Activated CD4-positive, alpha-beta T cell treated with anti-CD3 and anti-CD28 coated beads, Interleukin-2, Interleukin-6, amounts not matched to agents 100 ng/mL and 50 ng/mL, durations not matched to agents 16 hours and 8 hours (primary cell): ENCODE measurements at regions not wholly inside any gene's neighbourhood (a gene's known extent, or its start where the extent isn't known, plus 50 kb on each side); places are given as distances from the start of the nearest gene placed in this dataset.

Experiments used
- DNase-seq: peaks from one replicate; pipeline ENCODE4 v3.0.0-alpha.2; 2020

DNA sequence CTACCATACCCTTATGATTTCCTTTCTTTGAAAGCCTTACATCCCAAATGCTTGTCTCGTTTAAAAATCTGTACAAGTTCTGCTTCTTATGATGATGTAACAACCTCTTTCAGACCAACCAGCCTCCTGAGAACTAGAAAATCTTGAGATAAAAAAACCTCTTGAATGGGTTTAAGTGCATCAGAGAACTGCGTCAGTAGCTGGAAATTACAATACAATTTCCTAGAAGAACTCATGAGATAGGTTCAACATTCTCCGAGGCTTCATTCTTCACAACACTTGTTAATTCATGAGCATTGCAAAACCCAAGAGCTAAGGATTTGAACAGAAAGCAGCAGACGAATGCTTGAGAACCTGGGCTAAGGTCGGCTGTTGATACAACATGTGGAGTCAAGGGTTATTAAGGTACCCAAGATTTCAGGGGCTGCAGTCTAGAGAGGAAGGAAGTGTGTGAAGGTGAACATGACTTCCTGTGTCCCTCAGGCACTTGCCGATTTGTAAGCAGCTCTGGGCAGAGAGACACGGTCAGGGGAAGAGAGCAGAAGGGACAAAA lies 286.0 kb downstream of the ICE1 start:
- DNase-seq: no peak

DNA sequence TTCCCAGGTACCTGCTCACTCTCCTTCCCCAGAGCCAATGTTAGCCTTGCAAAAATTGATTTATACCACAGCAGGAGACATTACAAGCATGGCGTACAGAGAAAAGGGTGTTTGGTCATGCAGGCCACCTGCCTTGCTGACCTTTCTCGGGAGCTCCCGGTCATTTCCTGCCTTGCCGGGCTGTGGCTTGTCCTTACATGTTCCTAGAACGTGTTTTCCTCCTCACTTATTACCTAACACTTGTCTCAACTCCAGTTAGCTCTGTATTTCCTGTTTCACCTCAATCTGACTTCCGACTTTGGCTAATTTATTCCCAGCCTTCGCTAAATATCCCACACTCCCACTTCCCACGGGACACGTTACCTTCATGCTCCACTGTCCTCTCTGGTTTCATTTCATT lies 282.5 kb downstream of the ICE1 start:
- DNase-seq: no peak

DNA sequence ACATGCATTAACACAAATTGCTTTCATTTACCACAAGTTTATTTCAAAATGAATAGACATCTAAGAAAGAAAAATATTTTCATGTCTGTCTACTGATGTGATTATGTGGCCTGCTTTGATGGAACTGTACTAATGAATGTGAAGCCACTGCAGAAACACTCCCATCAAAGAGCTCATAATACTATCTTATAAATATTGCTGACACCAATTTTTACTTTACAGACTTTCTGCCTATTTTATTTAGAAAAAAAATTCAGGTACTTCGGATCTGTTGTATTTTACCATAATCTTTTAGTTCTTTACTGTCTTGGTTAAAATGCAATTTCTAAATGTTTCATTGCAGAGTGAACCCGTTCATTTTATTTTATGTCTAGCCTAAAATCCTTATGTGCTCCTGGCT lies 281.9 kb downstream of the ICE1 start:
- DNase-seq: no peak

DNA sequence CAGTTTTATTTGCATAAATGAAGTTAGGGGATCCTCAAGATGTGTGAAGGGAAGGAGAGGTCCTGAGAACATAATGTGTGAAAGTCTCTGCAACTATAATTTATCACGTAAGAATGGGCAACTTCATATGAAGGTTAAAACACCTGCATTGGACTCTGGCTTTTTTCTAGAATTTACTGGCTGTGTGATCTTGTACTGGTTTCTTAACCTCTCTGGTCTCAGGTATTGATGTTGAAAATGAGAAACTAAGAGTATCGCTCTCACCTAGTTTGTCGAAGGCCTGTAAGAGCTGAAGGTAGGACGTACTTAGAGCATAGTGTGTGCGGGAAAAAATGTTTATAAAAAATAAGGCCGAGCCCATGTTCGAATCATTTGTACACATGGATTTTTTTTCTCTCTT lies 280.5 kb downstream of the ICE1 start:
- DNase-seq: no peak

DNA sequence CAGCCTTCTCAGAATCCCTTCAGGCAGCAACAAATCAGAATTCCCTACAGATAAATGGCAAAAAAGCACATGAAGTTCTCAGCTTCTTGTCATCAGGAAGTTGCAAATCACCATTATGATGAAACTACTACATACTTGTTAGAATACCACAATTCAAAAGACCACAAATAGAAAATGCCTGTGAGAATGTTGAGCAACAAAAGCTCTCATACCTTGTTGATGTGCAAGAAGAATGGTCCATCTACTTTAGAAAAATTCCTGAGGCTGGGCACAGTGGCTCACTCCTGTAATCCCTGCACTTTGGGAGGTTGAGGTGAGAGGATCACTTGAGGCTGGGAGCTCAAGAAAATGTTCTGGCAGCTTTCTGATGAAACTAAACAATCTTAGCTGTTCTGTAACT lies 278.1 kb downstream of the ICE1 start:
- no peak for DNase-seq

DNA sequence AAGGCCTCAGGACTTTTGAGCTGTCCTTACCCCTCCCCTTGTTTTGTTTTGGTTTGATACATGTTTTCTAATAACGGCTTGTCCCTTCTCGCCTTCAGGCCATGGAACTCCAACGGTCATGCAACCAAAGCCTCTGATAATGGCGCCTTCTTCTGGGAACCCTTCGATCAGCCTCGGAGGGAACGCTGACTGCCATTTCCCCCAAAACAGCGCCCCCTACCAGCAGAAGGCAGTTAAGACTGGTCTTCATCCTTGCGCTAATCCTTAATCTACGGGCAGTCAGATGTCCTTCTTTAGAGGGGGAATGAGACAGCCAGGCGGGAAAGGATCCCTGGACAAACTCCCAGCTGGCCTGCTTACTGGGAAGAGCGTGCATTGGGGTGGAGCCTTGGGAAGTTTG lies 276.6 kb downstream of the ICE1 start:
- DNase-seq: no peak

DNA sequence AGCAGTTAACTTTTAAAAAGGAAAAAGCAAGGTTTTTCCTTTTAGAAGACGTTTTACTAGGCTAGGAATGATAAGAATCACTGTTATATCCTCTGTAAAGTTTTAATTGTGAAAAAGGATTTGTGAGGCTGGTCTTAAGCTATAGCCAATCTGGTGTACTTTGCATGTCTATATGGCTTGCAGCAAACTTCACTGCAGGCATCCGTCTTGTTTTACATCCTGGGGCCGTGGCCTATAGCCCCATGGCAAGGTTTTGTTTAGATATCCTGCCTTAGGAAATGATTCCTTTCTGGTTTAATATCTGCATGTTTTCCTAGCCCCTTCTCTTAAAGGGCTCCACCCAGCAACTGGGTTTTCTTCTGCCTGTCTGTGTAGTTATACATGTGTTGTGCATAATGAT lies 272.8 kb downstream of the ICE1 start:
- no peak for DNase-seq

DNA sequence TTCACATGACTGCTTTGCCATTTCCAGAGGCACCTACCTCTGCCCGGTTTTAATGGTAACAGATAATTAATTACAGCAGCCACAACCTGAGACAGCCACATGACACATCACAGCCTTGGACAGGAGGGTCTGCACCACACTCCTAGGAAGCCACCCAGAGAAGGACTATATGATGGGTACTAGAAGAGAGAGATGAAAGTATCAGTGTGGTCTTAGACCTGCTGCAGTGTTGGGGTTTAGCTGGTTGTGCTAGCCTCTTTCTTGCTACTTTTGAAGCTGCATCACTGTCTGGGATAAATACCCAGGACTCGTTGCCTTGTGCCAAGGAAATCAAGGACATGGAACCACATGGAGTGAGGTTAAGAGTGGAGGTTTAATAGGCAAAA lies 266.4 kb downstream of the ICE1 start:
- no peak for DNase-seq

DNA sequence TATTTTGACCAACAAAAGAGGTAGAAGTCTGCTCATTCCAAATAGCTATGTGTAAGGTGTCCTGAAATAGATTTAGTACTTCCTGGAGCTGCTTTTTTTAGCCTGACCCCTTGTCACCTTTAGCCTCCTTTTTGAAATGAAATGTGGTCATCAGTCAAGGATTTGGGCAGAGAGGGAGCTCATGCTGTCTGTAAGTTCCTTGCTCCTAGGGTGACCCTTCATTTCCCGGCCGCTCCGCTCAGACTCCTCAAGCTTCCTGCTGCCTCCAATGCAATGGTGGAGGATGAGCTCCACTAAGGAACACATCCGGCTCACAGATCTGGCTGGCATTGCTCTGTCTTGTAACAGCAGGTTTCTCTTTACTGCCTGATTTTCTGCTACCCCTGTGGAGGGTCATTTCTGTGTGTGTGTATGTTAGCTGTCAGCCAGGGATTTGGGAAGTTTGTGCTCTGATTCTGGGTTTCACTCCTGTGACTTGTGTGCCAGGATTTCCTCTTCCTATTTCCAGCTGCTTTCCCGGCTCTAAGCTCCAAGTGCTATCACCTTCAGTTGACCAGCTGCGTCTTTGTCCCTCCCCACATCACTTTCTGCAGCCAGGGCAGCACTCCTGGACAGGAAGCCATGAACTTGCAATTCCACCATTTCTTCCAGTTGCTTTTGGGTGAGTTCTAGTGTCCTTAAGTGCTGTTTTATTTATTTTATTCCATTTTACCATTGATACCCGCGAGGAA lies 265.9 kb downstream of the ICE1 start:
- DNase-seq: no peak

DNA sequence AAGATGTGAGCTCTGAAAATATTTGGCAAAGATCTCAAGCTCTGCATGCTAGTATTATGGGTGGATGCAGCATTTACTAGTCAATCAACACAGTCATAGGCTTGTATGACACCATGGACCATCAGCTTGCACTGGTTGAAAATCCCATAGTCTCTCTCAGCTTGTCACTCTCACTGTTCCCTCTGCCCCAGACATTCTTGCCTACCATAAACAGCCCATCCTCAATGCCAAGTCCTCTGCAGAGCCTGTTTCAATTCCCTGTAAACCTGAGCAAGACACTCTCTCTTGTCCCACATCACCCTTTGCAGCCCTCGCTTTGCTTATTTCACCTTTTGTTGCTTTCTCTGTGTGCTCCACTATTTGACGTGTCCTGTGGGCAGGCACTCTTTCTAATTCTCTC lies 264.6 kb downstream of the ICE1 start:
- DNase-seq: no peak

DNA sequence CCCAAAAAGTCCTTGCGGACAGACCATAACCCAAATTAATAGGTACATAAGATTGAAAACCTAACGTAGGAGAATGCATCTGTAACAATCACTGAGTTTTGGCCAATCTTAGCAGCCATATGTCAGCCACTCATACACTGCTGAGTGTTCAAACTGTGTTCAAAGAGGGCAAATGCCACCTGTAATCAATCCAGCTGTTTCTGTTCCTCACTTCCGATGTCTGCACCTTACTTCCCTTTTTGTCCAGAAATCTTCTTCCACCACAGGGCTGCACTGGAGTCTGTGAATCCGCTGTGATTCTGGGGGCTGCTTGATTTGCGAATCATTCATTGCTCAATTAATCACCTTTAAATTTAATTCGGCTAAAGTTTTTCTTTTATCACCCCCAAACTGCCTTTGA lies 263.9 kb downstream of the ICE1 start:
- no peak for DNase-seq

DNA sequence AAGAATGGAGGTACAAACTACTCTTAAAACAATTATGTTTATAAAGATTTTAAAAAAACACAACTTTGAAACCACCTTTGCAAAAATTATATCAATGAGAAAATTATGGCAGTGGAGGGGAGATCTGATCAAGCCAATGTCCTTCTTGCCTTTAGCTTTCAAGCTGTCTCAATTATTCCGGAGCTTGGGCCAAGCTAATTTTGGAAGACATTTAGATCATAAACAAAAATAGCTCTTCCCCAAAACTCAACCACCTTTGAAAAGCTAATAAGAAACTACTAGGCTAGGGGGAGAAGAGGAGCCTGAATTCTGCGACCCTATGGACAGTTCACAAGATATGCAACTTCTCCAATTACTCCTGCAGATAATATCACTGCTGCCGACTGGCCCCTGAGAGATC lies 263.3 kb downstream of the ICE1 start:
- DNase-seq: no peak

DNA sequence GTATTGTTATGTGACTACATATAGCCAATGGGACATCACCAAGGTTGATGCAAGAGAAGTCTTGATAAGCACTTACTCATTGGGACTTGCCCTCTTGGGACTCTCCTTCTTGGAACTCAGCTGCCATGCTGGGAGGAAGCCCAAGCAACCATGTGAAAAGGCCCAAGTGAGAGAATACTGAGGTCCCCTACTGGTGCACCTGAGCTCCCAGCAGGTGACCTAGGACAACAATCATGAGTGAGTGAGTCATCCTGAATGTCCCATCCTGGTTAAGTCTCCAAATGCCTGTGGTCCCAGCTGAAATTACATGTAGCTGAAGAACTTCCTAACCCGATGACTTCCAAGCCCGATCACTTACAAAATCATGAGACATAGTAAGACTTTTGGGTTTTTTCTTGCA lies 260.7 kb downstream of the ICE1 start:
- no peak for DNase-seq

DNA sequence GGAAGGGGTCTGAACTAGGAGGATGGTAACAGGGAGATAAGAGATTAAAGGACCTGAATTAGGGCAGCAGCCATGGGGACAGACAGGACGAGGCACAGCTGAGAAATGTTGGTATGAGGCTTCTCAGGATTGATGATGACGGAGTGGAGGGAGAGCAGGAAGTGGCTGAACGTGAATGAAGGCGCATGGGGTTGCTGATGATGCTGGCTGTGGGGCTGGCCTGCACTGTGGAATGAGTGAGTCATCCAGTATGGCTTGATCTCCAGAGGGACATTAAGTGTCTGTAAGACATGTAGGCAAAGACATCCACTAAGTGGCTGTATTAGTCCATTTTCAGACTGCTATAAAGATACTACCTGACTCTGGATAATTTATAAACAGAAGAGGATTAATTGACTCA lies 256.4 kb downstream of the ICE1 start:
- DNase-seq: no peak

DNA sequence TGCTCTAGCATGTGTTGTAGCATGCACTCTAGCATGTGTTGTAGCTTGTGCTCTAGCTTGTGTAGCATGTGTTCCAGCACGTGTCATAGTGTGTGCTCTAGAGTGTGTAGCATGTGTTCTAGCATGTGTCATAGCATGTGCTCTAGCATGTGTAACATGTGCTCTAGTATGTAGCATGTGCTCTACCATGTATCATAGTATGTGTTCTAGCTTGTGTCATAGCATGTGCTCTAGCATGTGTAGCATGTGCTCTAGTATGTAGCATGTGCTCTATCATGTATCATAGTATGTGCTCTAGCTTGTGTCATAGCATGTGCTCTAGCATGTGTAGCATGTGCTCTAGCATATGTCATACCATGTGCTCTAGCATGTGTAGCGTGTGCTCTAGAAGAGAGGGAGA lies 255.3 kb downstream of the ICE1 start:
- no peak for DNase-seq

DNA sequence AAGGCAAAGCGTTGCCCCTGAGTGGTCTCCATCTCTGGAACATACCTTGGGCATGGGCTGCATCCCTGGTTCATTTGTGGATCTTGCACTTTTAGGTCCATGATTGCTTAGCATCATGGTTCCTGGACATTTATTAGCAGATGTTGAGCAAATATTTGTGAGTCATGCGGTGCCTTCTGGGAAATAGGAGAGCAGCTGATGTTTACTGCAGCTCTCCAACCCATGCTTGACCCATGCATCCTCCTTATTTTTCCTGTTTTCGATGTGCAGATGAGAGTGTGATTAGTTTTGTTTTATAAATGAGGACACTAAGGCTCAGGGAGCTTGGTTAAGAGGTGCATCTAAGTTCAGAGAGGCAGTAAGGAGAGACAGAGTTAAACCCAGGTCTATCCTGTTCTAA lies 253.7 kb downstream of the ICE1 start:
- no peak for DNase-seq

DNA sequence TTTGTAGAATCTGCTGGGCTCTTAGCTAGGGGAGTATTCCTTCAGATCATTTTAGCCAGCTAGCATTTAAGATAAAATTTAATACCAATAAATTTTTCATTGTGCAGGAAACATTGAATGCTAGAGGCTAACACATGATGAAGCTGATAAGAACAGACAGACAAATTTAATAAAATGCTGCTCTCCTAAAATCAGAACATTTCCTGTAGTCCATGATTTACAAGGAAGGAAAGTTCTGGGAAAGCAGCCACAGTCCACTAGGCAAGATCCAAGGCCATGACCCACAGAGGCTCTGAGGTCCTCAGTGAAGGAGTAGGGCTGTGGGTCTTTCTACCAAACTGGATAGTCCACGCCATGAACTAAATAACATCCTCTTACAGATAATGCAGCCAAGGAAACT lies 253.0 kb downstream of the ICE1 start:
- DNase-seq: no peak

DNA sequence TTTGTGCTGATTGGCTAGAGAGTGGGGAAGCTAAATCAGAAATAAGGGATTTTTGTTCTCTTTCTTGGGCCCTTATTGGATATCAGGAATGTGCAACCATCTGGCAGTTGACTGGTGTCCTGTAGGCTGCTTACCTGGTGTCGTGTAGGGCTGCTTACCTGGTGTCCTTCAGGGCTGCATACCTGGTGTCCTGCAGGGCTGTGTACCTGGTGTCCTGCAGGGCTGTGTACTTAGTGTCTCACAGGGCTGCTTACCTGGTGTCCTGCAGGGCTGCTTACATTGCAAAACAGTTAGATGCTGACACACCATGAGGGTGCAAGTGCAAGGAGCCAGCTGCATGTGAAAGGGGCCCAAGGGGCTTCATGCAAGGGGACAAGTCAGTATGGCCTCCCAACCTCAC lies 249.3 kb downstream of the ICE1 start:
- no peak for DNase-seq

DNA sequence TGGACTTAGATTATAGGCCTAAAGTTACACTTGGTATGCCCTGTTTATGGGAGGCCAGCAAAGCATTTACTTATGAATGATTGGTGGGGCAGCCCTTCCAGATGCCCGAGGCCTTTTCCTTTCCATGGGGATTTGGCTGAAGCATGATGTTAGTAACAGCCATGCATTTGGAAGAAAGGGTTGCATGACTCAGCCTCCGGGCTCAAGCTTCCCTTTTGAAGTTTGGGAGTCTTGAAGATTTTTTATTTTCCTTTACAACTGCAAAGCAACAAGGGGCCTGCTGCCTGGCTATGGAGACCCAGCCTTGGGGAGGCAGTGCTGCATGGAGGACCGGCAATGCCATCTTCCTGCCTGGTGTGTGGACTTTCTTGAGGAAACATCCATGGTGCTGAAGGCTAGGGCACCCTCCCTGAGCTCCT lies 244.7 kb downstream of the ICE1 start:
- no peak for DNase-seq

DNA sequence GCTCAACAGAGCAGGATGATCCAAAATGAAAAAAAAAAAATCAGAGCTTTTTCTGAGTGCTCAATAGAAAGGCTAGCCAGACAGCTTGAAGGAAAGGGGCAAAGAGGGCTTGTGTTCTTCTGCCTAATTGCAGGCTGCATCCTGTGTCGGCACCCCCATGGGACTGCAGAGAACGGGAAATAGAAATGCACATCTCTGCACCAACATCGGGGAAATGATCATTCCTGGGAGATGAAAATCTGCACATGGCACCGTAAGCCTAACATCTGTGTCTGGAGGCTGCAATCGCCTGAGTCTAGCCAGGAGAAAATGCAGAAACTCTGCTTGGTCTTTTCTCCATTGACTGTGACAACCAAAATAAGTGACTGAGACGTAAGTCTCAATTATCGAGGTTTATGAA lies 243.9 kb downstream of the ICE1 start:
- DNase-seq: no peak

DNA sequence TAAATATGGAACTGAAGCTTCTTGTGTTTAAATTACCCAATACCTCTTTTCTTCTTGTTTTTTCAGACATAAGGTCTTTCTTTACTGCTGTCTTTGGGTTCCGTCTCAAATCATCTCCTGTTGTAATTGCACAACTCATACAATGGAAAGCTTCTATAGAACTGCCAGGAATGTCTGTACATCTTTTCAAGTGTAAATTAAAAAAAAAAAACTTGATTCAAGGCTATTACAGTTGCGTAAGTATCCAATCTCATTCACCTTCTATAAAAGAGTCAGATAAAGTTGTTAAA lies 243.5 kb downstream of the ICE1 start:
- DNase-seq: no peak

DNA sequence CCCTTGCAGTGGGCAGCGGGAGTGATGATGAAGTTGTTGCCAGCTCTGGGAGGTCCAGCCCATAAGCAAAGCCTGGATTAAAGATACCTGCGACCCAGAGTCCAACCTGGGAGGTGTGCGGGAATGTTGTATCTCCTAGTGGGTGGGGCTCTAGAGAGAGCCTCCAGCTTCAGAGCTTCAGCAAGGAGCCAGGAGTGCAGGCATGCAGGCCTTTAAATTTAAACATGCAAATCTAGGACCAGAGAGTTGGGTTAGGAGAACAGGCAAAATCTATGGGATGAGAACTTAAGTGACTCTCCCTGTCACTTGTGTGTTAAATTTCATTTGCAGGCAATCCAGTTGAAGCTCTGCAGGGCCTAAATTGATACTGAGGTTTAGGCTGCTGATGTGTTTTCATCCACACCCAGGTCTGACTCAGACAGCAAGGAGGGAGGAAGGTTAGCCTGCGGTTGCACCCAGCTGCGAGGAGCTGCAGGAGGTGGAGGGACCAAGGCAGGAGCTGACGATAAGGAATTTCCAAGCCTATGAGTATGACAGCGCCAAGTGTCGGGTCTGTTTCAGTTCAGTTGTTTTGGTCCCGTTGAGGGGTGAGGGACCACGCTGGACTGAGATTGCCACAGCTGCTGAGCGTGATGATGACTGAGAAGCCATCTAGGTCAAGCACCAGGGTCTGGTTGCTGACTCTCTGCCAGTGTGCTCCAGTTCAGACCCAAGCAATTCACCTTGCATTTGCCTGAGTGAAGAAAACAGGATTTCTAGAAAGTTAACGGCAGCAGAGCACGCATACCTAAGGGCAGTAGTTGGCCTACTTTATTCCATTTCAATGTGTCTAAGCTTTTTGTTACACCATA lies 243.0 kb downstream of the ICE1 start:
- DNase-seq: no peak

DNA sequence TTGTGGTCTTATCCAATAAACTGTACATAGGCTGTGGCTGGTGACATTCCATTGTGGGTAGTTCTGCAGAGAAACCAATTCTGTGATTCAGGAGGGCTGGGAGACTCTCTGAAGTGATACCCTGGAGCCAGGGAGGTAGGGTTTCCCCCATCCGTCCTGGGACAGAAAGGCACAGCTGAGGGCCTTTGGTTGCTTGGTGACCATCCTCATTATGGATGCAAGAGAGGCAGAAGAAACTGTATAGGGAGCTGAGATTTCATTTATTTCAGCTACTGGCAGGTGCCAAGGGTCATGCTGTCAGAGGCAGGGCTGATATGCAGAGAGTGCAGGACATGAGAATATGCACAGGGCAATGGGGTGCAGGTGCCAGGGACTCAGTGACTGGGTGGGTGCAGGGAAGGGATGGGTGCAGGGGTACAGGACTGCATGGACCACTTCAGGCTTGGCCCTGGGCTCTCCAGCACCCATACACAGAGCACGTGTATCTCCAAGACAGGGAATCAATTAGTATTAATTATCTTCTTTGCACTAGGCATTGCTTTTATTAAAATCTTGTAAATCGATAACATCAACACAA lies 236.5 kb downstream of the ICE1 start:
- DNase-seq: no peak

DNA sequence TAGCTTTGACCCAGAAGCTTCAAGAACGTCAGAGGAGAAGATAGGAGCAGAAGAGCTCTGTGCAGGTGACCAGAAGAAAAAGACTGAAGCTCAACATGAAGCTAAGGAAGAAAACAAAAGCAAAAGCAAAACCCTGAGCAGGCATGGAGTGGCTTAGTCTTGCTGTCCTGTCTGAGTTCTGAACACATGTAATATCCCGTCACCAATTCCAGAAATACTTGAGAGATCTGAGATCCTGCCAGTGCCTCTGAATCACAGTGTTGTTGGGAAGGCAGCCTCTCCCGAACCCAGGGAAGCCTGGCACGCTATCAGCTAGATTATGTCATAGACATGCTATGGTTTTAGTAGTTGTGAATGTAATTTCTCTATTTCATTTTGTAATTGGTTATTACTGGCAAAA lies 235.7 kb downstream of the ICE1 start:
- no peak for DNase-seq
